ENCODE measurements at regions not wholly inside any gene's neighbourhood (a gene's known extent, or its start where the extent isn't known, plus 50 kb on each side); places are given as distances from the start of the nearest gene placed in this dataset.

- TF ChIP-seq CEBPB (IDR thresholded peaks at IDR 0.05; ENCODE audit: low read depth): no peak
- Histone ChIP-seq H3K9ac (ENCODE audit: low read length) (no peak overlapping the region), H4K20me1 (ENCODE audit: insufficient read depth) (no peaks in the 10 kb centered on the region), H3K4me1 (ENCODE audit: control insufficient read depth in 1 of 2, insufficient read depth in 2 of 2, low read length in 2 of 2) (no peaks in the 10 kb centered on the region), H3K27ac (ENCODE audit: low read depth, low read length) (no peak overlapping the region), H3K36me3 (ENCODE audit: control insufficient read depth in 1 of 2, insufficient read depth in 2 of 2, low read length in 2 of 2) (no peaks in the 10 kb centered on the region), H2AFZ (ENCODE audit: low read depth, low read length, poor library complexity, severe bottlenecking) (no peak overlapping the region), H3K4me3 (replicated peaks in 1 of 2; ENCODE audit: low read depth in 1 of 2, low read length in 2 of 2) (no peak overlapping the region), H3K79me2 (ENCODE audit: insufficient read depth, low read length) (no peaks in the 10 kb centered on the region), H3K4me2 (ENCODE audit: low read length) (no peak overlapping the region), H3K9me3 (ENCODE audit: control insufficient read depth in 1 of 2, insufficient read depth in 1 of 2, low read depth in 1 of 2, low read length in 2 of 2) (no peaks in the 10 kb centered on the region), H3K9me2 (ENCODE audit: insufficient read depth) (no peaks in the 10 kb centered on the region), H3K27me3 (ENCODE audit: insufficient read depth, low read length) (no peaks in the 10 kb centered on the region)
- POLR2A ChIA-PET: no interaction called here
- ATAC-seq (no peak), DNase-seq (ENCODE audit: low read depth, low spot score) (no peak)
- BruUV-seq (replicated peaks): no TSS peak
- CTCF ChIA-PET: no interaction called here
- intact Hi-C loops (cut with micrococcal nuclease): no loop called here
- RAD21 ChIA-PET (ENCODE audit: low non-redundant PET in 1 of 2, low total read pairs in 2 of 2, uncharacterized antibody in 2 of 2, unreplicated experiment in 2 of 2): no interaction called here
Measured at GRCh38 chr5:130706696-130707095, 458.4 kb downstream of the HINT1 start.

- H4K20me1 ChIP-seq (ENCODE audit: insufficient read depth): no peaks in the 10 kb centered on the region
- CTCF ChIA-PET: no interaction called here
- POLR2A ChIA-PET: no interaction called here
- DNase-seq (ENCODE audit: low read depth, low spot score) (no peak), ATAC-seq (no peak)
- no peak overlapping the region for H3K27ac ChIP-seq (ENCODE audit: low read depth, low read length)
- no peaks in the 10 kb centered on the region for H3K36me3 ChIP-seq (ENCODE audit: control insufficient read depth in 1 of 2, insufficient read depth in 2 of 2, low read length in 2 of 2)
- BruUV-seq (replicated peaks): no TSS peak
- H3K9me3 ChIP-seq (ENCODE audit: control insufficient read depth in 1 of 2, insufficient read depth in 1 of 2, low read depth in 1 of 2, low read length in 2 of 2): no peaks in the 10 kb centered on the region
- intact Hi-C loops (cut with micrococcal nuclease): no loop called here
- H3K79me2 ChIP-seq (ENCODE audit: insufficient read depth, low read length): no peaks in the 10 kb centered on the region
- no peaks in the 10 kb centered on the region for H3K4me1 ChIP-seq (ENCODE audit: control insufficient read depth in 1 of 2, insufficient read depth in 2 of 2, low read length in 2 of 2)
- no peak overlapping the region for H3K9ac ChIP-seq (ENCODE audit: low read length)
- no peaks in the 10 kb centered on the region for H3K9me2 ChIP-seq (ENCODE audit: insufficient read depth)
- H3K4me3 ChIP-seq (replicated peaks in 1 of 2; ENCODE audit: low read depth in 1 of 2, low read length in 2 of 2): no peak overlapping the region
- TF ChIP-seq FOSL1 (IDR thresholded peaks at IDR 0.05; ENCODE audit: low read depth) (no peak), SP1 (IDR thresholded peaks at IDR 0.05; ENCODE audit: low read depth) (no peak), MAX (IDR thresholded peaks at IDR 0.05) (no peak), ZFX (IDR thresholded peaks at IDR 0.05) (no peak), REST (IDR thresholded peaks at IDR 0.05; ENCODE audit: low read depth) (no peak), EGR1 (IDR thresholded peaks at IDR 0.05; ENCODE audit: low read depth) (no peak), RAD21 (IDR thresholded peaks at IDR 0.05; ENCODE audit: low read depth) (no peak), EZH2phosphoT487 (IDR thresholded peaks at IDR 0.05; ENCODE audit: borderline replicate concordance) (no peak), POLR2A (IDR thresholded peaks at IDR 0.05; ENCODE audit: borderline replicate concordance, extremely low read depth, insufficient read depth, insufficient read length) (no peak), CBX3 (IDR thresholded peaks at IDR 0.05; ENCODE audit: low read depth) (no peak)
- H3K4me2 ChIP-seq (ENCODE audit: low read length): no peak overlapping the region
- no peak overlapping the region for H2AFZ ChIP-seq (ENCODE audit: low read depth, low read length, poor library complexity, severe bottlenecking)
- H3K27me3 ChIP-seq (ENCODE audit: insufficient read depth, low read length): no peaks in the 10 kb centered on the region
- RAD21 ChIA-PET (ENCODE audit: low non-redundant PET in 1 of 2, low total read pairs in 2 of 2, uncharacterized antibody in 2 of 2, unreplicated experiment in 2 of 2): no interaction called here
Measured at GRCh38 chr5:130705368-130705767, 459.7 kb downstream of the HINT1 start.

Data from HCT116 (cell line).